Panc1 (cell line): ENCODE measurements at regions not wholly inside any gene's neighbourhood (a gene's known extent, or its start where the extent isn't known, plus 50 kb on each side); places are given as distances from the start of the nearest gene placed in this dataset.

ENCODE experiments used
- ATAC-seq: fragments of 200-7000 bp; cut with Tn5 transposase; 2 replicates; pipeline ENCODE4 v1.9.1; 2020; ENCODE audit warnings: mild to moderate bottlenecking, moderate library complexity
- BruUV-seq: library from RNA; stranded (reverse); fragments of 400-500 nt; replicated peaks from 2 replicates; lab custom pipeline; 2021; lab: Mats Ljungman, UMichigan
- CTCF ChIA-PET: fragments of 300-600 bp; sonication (Branson Sonifier 250); formaldehyde crosslinking; loops from one replicate; lab custom pipeline; 2022; ENCODE audit warnings: antibody characterized with exemption; lab: Charles Lee
- POLR2A ChIA-PET: fragments of 300-600 bp; sonication (Branson Sonifier 250); formaldehyde crosslinking; loops from one replicate; lab custom pipeline; 2022; ENCODE audit warnings: antibody characterized with exemption; lab: Charles Lee
- DNase-seq: peaks from one replicate; pipeline ENCODE4 v3.0.0-alpha.2; 2010; ENCODE audit warnings: low read depth, low spot score
- H3K27ac ChIP-seq: 2 replicates; pipeline ENCODE4 v1.5.1; 2011; ENCODE audit warnings: mild to moderate bottlenecking, low read length, inconsistent platforms
- H3K27me3 ChIP-seq: fragments of 200-500 bp; sonication (Bioruptor generic); 2 replicates; pipeline ENCODE4 v1.6.0; 2014; ENCODE audit warnings: low read length, inconsistent platforms; ENCODE audit not compliant: control insufficient read depth, insufficient read depth
- H3K36me3 ChIP-seq: fragments of 200-500 bp; sonication (Bioruptor generic); 2 replicates; pipeline ENCODE4 v1.5.1; 2014; ENCODE audit warnings: inconsistent platforms, mild to moderate bottlenecking, low read length, moderate library complexity; ENCODE audit not compliant: control insufficient read depth, insufficient read depth
- H3K4me1 ChIP-seq: 2 replicates; pipeline ENCODE4 v1.5.1; 2011; ENCODE audit warnings: inconsistent platforms, mild to moderate bottlenecking, low read length, moderate library complexity; ENCODE audit not compliant: control insufficient read depth, insufficient read depth
- H3K4me3 ChIP-seq, 2 experiments: 2 replicates each; pipeline ENCODE4 v1.5.1; 2011 to 2012; ENCODE audit warnings: low read depth in 2 of 2, low read length in 2 of 2, mild to moderate bottlenecking in 2 of 2, inconsistent platforms in 1 of 2, moderate library complexity in 1 of 2
- H3K9me3 ChIP-seq: fragments of 200-500 bp; sonication (Bioruptor generic); 2 replicates; pipeline ENCODE4 v1.5.1; 2014; ENCODE audit warnings: low read depth, mild to moderate bottlenecking, inconsistent platforms, low read length, moderate library complexity; ENCODE audit not compliant: control insufficient read depth, insufficient read depth
- POLR2AphosphoS5 ChIP-seq: IDR thresholded peaks from 2 replicates; pipeline ENCODE4 v1.6.1; 2012; ENCODE audit warnings: mild to moderate bottlenecking, low read depth, low read length, moderate library complexity
- SIN3A ChIP-seq: IDR thresholded peaks from 2 replicates; pipeline ENCODE4 v1.6.1; 2012; ENCODE audit warnings: low read depth, mild to moderate bottlenecking, low read length, moderate library complexity, borderline replicate concordance; ENCODE audit not compliant: insufficient read depth
- TCF7L2 ChIP-seq: IDR thresholded peaks from 2 replicates; pipeline ENCODE4 v1.6.1; 2011; ENCODE audit warnings: mild to moderate bottlenecking, low read depth, low read length, inconsistent platforms
- in situ Hi-C: cut with HindIII; loops from 2 replicates; pipeline ENCODE4 v1.10.0; 2016; ENCODE audit warnings: low sequenced_read_pairs, low pct_unique_long_range_greater_than_20kb
- intact Hi-C: fragments of 100-400 bp; cut with micrococcal nuclease; formaldehyde crosslinking; loops from one replicate; pipeline ENCODE4 v1.10.0; 2022; ENCODE audit not compliant: unreplicated experiment
- TF ChIP-seq, protein P1 (sequence below), 2 experiments: IDR thresholded peaks; 2 replicates each; pipeline ENCODE4 v1.6.1; 2011 to 2012; ENCODE audit warnings: low read depth in 2 of 2, control low read depth in 1 of 2, low read length in 1 of 2, mild to moderate bottlenecking in 1 of 2, moderate library complexity in 1 of 2; ENCODE audit not compliant: insufficient read depth in 1 of 2
- TF ChIP-seq, protein P2 (sequence below): fragments of 450-650 bp; IDR thresholded peaks from 2 replicates; pipeline ENCODE4 v1.5.1; 2017; ENCODE audit warnings: mild to moderate bottlenecking

DNA sequence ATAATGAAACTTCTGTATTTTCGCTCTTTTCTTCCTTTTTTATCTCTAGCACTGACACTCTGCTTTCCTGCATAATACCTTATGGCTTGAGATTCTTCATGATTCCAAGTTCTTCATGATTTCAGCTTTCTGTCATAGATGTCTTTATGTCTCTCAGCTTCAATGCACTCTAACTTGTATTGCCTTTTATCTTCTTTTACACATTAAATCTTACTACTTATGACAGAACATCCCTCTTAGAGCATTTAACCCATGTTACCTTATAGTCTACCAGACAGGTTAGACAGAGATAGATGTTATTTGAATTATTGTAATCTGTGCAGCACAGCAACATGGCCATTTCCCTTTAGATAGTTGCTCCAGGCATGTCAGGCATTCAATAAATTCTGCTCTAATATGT, 1475.7 kb upstream of the TMEFF2 start:
- in situ Hi-C loops = no loop called here
- H3K4me1 ChIP-seq = no peaks in the 10 kb centered on the region
- intact Hi-C loops = no loop called here
- no peaks in the 10 kb centered on the region for H3K27me3 ChIP-seq
- no TSS peak for BruUV-seq
- TF ChIP-seq SIN3A (no peak), TCF7L2 (no peak), POLR2AphosphoS5 (no peak)
- TF ChIP-seq, protein P1, sequence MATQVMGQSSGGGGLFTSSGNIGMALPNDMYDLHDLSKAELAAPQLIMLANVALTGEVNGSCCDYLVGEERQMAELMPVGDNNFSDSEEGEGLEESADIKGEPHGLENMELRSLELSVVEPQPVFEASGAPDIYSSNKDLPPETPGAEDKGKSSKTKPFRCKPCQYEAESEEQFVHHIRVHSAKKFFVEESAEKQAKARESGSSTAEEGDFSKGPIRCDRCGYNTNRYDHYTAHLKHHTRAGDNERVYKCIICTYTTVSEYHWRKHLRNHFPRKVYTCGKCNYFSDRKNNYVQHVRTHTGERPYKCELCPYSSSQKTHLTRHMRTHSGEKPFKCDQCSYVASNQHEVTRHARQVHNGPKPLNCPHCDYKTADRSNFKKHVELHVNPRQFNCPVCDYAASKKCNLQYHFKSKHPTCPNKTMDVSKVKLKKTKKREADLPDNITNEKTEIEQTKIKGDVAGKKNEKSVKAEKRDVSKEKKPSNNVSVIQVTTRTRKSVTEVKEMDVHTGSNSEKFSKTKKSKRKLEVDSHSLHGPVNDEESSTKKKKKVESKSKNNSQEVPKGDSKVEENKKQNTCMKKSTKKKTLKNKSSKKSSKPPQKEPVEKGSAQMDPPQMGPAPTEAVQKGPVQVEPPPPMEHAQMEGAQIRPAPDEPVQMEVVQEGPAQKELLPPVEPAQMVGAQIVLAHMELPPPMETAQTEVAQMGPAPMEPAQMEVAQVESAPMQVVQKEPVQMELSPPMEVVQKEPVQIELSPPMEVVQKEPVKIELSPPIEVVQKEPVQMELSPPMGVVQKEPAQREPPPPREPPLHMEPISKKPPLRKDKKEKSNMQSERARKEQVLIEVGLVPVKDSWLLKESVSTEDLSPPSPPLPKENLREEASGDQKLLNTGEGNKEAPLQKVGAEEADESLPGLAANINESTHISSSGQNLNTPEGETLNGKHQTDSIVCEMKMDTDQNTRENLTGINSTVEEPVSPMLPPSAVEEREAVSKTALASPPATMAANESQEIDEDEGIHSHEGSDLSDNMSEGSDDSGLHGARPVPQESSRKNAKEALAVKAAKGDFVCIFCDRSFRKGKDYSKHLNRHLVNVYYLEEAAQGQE (IDR thresholded peaks at IDR 0.05; ENCODE audit: insufficient read depth in 1 of 2, low read depth in 2 of 2, low read length in 1 of 2) = no peak
- TF ChIP-seq, protein P2, sequence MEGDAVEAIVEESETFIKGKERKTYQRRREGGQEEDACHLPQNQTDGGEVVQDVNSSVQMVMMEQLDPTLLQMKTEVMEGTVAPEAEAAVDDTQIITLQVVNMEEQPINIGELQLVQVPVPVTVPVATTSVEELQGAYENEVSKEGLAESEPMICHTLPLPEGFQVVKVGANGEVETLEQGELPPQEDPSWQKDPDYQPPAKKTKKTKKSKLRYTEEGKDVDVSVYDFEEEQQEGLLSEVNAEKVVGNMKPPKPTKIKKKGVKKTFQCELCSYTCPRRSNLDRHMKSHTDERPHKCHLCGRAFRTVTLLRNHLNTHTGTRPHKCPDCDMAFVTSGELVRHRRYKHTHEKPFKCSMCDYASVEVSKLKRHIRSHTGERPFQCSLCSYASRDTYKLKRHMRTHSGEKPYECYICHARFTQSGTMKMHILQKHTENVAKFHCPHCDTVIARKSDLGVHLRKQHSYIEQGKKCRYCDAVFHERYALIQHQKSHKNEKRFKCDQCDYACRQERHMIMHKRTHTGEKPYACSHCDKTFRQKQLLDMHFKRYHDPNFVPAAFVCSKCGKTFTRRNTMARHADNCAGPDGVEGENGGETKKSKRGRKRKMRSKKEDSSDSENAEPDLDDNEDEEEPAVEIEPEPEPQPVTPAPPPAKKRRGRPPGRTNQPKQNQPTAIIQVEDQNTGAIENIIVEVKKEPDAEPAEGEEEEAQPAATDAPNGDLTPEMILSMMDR = no peak
- H3K9me3 ChIP-seq = no peaks in the 10 kb centered on the region
- POLR2A ChIA-PET = no interaction called here
- H3K36me3 ChIP-seq = no peaks in the 10 kb centered on the region
- no peak for ATAC-seq
- no peak for DNase-seq
- H3K4me3 ChIP-seq = no peak overlapping the region
- no peak overlapping the region for H3K27ac ChIP-seq
- CTCF ChIA-PET = no interaction called here

DNA sequence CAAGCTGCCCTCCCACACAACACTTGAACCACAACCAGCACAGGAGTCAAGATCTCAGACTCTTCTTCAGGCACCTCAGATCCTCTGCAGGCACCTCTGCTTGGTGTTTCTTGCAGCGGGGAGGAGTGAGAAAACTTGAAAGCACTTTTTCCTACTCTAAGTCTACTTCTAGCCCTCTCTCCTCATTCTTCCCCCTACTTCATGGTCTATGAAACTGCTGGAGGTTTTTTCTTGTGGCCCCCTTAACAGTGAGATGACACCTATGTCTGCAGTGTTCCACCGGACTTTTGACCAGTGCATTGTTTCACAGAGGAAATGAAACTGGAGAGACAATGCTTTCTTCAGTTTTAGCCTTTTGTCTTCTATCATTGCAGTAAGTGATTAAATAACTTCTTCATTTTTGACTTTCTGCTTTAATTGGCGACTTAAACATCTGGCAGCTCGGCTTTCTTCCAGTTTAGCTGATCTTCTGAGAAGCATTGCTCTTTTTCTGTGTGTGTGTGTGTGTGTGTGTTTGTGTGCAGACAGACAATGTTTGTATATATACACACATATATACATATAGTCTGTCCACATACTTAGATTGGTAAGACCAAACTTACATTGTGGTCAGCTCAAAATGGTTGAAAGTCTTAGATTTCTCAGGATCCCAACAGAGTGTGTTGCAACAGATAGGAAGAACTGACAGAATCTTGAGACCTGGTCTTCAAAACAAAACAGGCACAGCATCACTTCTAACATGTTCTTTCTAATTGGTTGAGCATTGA, 1474.0 kb upstream of the TMEFF2 start:
- no peak overlapping the region for H3K27ac ChIP-seq
- H3K9me3 ChIP-seq = no peaks in the 10 kb centered on the region
- no TSS peak for BruUV-seq
- no peak overlapping the region for H3K4me3 ChIP-seq
- H3K4me1 ChIP-seq = no peaks in the 10 kb centered on the region
- no peaks in the 10 kb centered on the region for H3K27me3 ChIP-seq
- CTCF ChIA-PET = no interaction called here
- POLR2A ChIA-PET = no interaction called here
- in situ Hi-C loops = no loop called here
- intact Hi-C loops = no loop called here
- no peak for ATAC-seq
- DNase-seq = no peak
- H3K36me3 ChIP-seq = no peaks in the 10 kb centered on the region
- TF ChIP-seq, protein P1 (IDR thresholded peaks at IDR 0.05; ENCODE audit: insufficient read depth in 1 of 2, low read depth in 2 of 2, low read length in 1 of 2) = no peak
- TF ChIP-seq SIN3A (no peak), TCF7L2 (no peak), POLR2AphosphoS5 (no peak)
- TF ChIP-seq, protein P2 = no peak
